GM12874 (cell line): ENCODE measurements at regions not wholly inside any gene's neighbourhood (a gene's known extent, or its start where the extent isn't known, plus 50 kb on each side); places are given as distances from the start of the nearest gene placed in this dataset.

Experiments
- CTCF ChIP-seq: IDR thresholded peaks from 2 replicates; pipeline ENCODE4 v1.5.1; 2011; ENCODE audit warnings: low read depth, mild to moderate bottlenecking, control low read depth, low read length, moderate library complexity; ENCODE audit not compliant: insufficient read depth

- TF ChIP-seq CTCF, result no peak
Observed at GRCh38 chr7:132072873-132073272, 503.4 kb downstream of the PLXNA4 start.

GRCh38 chr7:132072165-132072564, 504.1 kb downstream of the PLXNA4 start:
- no peak for TF ChIP-seq CTCF

- TF ChIP-seq CTCF, result no peak
Observed at GRCh38 chr7:132069306-132069705, 507.0 kb downstream of the PLXNA4 start.

- TF ChIP-seq CTCF, result no peak
Observed at GRCh38 chr7:132066761-132067171, 509.5 kb downstream of the PLXNA4 start.

- no peak for TF ChIP-seq CTCF
Observed at GRCh38 chr7:132065989-132066603, 509.7 kb upstream of the PODXL start.

GRCh38 chr7:132065193-132065988, 509.0 kb upstream of the PODXL start:
- TF ChIP-seq CTCF, result no peak

GRCh38 chr7:132063800-132064199, 507.4 kb upstream of the PODXL start:
- no peak for TF ChIP-seq CTCF
